ENCODE measurements at regions not wholly inside any gene's neighbourhood (a gene's known extent, or its start where the extent isn't known, plus 50 kb on each side); places are given as distances from the start of the nearest gene placed in this dataset.
A peak's percentile ranks its signal among the peaks of the same experiment; 100 is the strongest.

DNA sequence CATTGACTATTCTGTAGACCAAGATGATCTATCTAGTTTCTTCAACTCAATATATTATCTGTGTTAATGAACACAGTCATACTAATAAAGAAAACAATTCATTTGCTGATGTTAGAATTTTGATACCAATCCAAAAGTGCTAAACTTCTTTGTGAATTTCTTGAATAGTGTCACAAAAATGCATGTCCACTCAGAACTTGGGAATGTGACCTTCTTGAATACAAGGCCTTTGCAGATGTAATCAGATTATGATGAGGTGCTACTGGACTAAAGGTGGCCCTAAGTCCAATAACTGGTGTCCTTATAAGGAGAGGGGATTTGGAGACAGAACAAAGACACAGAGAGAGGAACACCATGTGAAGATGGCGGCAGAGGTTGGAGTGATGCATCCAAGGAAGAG lies 305.8 kb upstream of the ZP4 start:
- no peak for DNase-seq (ENCODE audit: low read depth)

- DNase-seq (ENCODE audit: low read depth), result no peak
Observed at GRCh38 chr1:238191170-238191569, 300.4 kb upstream of the ZP4 start.

DNA sequence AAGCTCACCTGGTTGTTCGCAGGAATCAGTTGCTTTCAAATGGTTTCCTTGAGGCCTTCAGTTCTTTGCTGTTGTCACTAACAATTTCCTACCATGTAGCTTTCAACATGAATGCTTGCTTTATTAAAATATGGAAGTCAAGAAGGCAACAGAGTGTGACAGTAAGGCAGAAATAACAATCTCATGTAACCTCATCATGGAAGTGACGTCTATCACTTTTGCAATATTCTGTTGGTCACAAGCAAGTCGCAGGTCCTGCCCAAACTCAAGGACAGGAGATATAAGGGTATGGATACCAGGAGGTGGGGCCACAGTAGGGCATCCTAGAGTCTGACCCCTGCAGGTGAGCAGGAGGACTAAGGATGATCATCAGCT lies 296.8 kb upstream of the ZP4 start:
- DNase-seq (ENCODE audit: low read depth), result no peak

DNA sequence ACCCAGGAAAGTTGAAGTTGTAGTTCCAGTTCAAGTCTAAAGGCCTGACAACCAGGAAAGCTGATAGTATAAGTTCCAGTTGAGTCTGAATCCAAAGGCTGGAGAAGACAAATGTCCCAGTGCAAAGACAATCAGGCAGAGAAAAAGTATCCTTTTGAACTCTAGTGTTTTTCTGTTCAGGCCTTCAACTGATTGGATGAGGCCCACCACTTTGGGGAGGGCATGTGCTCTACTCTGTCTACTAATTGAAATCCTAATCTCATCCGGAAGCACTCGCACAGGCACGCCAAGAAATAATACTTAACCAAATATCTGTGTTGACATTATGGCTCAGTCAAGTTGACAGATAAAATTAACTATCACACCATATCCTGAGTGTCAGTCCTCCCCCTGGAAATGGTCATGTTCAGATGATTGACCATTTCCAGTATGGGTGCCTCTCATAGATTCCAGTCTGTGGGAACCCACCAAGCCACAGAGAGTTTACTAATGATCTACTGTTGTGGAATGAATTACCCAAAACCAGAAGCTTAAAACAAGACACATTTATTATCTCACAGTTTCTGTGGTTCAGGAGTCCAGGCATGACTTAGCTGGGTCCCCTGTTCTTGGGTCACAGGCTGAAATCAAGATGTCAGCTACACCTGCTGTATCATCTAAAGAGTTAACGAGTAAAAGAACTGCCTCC lies 296.3 kb upstream of the ZP4 start:
- no peak for DNase-seq (ENCODE audit: low read depth)

DNA sequence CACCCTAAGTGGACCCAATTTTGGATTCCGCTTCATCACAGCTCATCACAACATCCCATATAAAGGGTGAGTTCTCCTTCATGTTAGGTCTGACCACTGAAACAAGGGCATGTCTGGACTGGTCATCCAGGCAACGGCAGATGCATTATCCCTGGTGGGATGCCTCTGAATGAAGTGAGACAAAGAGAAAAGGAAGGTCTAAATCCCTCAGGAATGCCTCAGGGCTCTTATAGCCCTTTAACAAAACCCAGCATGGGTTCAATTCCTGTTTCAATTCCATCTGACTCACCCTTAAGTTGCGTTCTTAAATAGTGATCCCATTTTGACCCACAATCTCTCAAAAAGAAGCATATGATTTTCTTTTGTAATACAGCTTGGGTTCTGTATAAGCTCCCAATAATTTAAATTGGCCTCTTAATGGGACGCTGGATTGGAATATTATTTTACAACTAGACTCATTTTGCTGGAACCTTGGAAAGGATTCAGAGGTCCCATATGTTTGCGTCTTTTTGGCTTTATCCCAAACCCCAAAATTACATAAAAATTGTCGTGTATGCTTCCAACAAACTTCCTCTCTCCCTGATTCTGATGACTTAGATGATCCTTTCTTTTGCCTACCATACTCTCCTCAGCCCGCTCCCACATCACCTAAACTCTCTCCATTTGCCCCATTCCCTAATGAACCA lies 287.4 kb upstream of the ZP4 start:
- peak; percentile 24 for DNase-seq (ENCODE audit: low read depth)

GRCh38 chr1:238177351-238177750 lies 286.6 kb upstream of the ZP4 start:
- no peak for DNase-seq (ENCODE audit: low read depth)

GRCh38 chr1:238176441-238176840 lies 285.7 kb upstream of the ZP4 start:
- DNase-seq (ENCODE audit: low read depth), result no peak

GRCh38 chr1:238171985-238172384 lies 281.3 kb upstream of the ZP4 start:
- DNase-seq (ENCODE audit: low read depth), result no peak

DNA sequence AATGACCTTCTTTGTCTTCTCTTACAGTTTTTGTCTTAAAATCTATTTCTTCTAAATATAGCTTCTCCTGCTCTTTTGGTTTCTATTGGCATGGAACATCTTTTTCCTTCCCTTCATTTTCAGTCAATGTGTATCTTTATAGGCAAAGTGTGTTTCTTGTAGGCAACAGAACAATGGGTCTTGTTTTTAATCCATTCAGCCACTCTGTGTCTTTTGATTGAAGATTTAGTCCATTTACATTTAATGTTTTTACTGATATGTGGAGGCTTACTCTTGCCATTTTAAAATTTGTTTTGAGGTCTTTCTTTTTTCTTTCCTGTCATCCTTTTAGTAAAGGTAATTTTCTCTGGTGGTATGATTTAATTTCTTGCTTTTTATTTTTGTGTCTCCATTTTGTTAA lies 271.2 kb upstream of the ZP4 start:
- no peak for DNase-seq (ENCODE audit: low read depth)

- DNase-seq (ENCODE audit: low read depth), result no peak
Observed at GRCh38 chr1:238153939-238154338, 263.2 kb upstream of the ZP4 start.

GRCh38 chr1:238153253-238153652 lies 262.5 kb upstream of the ZP4 start:
- no peak for DNase-seq (ENCODE audit: low read depth)

- DNase-seq (ENCODE audit: low read depth), result no peak
Observed at GRCh38 chr1:238152119-238152518, 261.4 kb upstream of the ZP4 start.

GRCh38 chr1:238143038-238143437 lies 252.3 kb upstream of the ZP4 start:
- no peak for DNase-seq (ENCODE audit: low read depth)

GRCh38 chr1:238141353-238141752 lies 250.6 kb upstream of the ZP4 start:
- DNase-seq (ENCODE audit: low read depth), result no peak

DNA sequence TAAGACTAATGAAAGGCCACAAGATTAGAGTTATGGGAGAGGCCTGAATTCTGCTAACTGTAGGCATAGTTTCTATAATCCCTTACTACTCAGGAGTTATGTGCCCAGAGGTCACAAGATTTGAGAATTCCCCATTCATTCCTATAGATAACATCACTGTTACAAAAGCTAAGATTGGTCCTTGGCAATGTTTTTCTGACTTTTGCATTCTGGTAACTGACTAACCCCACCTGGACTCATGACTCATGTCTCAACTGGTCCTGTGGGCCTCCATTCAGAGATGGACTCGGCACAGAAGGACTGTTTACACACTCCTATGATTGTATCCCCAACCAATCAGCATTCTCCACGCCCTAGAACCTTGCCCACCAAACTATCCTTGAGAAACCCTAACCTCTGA lies 249.0 kb upstream of the ZP4 start:
- peak; percentile 23 for DNase-seq (ENCODE audit: low read depth)

GRCh38 chr1:238138059-238138626 lies 247.4 kb upstream of the ZP4 start:
- no peak for DNase-seq (ENCODE audit: low read depth)

GRCh38 chr1:238135708-238136664 lies 245.3 kb upstream of the ZP4 start:
- no peak for DNase-seq (ENCODE audit: low read depth)

DNA sequence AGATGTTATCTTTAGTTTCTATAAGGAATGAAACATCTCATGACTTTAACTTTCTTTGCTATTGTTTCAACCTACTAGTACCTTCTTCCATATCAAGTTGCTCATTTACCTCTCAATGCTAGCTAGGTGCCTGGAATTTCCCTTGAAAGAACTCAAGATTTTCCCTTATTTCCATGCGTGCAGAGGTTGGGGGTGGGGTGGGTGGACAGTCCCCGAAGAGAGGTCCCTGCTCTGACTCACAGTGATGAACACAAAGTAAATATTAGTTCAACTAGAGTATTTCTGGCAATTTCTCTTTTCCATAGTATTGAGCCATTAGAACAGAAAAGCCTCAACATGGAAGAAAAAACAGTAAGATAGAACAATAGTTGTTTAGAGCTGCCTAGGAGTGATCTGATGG lies 239.0 kb upstream of the ZP4 start:
- no peak for DNase-seq (ENCODE audit: low read depth)

DNA sequence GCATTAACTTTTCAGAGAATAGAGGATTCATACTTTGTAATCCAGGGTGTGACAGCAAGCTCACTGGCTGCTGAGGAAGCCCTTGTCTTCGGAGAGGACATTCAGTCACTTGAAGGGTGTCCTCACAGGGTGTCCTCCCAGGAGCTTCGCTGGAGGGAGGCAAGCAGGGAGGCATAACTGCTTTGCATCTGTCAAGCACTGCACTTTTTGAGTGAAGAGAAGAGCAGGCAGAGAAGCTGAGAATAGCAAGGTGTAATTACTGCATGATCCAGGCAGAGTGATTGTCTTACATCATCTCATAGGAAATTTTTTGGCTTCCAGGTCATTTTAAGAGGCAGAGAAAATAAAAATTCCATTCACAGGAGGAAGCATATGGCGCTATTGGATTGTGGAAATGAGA lies 232.5 kb upstream of the ZP4 start:
- no peak for DNase-seq (ENCODE audit: low read depth)

DNA sequence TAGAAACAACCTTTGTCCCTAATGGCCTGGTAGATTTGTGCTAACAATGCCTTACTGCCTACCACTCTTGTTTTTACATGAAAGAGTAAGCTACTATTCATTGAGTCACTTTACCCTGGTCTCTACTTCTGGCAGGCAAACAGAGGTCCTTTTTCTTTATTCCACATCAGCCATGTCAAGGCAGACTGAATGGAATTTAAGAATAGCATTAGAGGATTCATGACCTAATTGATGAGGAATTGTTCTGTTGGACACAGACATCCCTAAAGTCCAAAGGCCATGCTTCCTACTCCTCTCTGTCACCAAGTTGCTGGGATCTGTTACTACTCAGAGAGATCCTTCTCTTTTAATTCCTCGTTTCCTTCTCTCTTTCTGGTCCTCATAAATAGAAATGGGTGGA lies 229.1 kb upstream of the ZP4 start:
- no peak for DNase-seq (ENCODE audit: low read depth)

- DNase-seq (ENCODE audit: low read depth), result no peak
Observed at GRCh38 chr1:238119060-238119459, 228.3 kb upstream of the ZP4 start.

- DNase-seq (ENCODE audit: low read depth), result no peak
Observed at GRCh38 chr1:238115852-238116251, 225.1 kb upstream of the ZP4 start.
